SKM-1 (cell line): ENCODE measurements at regions not wholly inside any gene's neighbourhood (a gene's known extent, or its start where the extent isn't known, plus 50 kb on each side); places are given as distances from the start of the nearest gene placed in this dataset.

Source experiments
- DNase-seq: peaks from one replicate; lab custom pipeline; 2025; ENCODE audit not compliant: unreplicated experiment; lab: John Stamatoyannopoulos, UW

- no peak for DNase-seq
Observed at GRCh38 chrX:87727620-87728019, 210.0 kb downstream of the KLHL4 start.

DNA sequence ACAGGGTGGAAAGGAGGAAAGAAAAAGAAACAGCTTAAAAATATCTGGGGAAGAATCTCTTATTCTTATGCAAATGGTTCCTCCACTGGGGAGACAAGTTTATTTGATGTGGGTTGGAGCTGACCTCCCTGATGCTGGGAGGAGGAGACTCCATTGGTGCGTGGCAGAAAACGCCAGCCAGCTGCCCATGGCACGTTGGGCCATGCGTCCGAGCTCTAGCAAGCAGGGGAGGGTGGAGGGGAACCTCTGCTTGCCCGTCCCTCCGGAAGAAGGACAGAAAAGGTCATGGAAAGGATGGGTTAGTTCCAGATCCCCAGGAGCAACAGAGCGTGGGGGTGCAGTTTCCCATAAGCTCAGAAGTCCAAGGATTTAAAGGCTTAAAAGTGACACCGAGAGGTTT lies 210.4 kb downstream of the KLHL4 start:
- no peak for DNase-seq

DNA sequence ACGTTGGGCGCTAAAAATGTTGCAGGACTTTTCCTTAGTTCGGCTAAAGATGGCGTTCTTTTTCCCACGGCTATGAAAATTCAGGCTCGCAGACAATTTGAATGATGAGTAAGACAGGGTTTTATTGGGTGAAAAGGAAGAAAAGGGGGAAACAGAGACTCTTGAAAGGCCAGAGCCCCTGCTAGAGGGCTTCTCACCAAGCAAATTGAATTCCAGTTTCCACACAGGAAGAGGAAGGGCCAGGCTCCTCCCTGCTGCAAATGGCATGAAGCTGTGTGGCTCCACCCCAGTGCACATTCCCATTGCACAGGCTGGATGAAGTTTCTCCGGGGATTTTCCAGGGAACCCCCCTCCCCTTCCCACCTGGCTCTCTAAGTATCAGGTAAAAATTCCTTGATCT lies 210.9 kb downstream of the KLHL4 start:
- DNase-seq: no peak

- DNase-seq: no peak
Observed at GRCh38 chrX:87732133-87732532, 214.5 kb downstream of the KLHL4 start.

DNA sequence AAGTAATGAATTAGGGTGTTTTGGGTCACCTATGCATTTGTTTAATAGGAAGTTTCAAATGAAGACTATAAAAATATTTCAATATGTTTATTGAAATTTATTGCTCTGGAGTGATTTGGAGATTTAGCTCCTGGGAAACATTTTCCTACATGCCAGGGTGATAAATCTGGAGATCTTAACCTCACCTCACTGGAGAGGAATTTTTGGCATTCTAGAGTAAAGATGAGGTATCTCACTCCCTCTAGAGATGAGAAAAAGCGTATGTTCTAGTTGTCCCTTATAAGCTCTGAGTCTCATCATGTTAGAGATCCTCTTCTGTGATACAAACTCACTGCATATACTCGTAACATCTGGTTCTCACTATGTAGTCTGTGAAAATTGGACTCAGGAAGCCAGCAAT lies 219.0 kb downstream of the KLHL4 start:
- no peak for DNase-seq

DNA sequence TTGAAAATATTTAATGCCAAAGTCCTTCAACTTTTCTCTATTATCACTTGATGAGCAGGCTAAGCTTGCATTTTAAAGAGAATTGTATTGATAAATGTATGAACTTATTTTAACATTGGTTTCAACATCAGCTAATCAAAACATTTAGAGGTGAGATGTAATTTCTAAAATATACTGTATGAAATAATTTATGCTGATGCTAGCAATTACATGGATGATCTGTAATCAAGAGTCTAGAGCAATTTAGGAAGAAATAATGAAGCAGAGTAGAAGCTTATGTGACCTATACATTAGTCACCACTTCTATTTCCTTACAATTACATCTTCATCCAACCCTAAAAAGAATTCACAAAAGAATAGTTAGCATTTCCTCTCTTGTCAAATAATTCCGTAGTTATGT lies 226.8 kb downstream of the KLHL4 start:
- no peak for DNase-seq

- no peak for DNase-seq
Observed at GRCh38 chrX:87755493-87755892, 237.9 kb downstream of the KLHL4 start.

DNA sequence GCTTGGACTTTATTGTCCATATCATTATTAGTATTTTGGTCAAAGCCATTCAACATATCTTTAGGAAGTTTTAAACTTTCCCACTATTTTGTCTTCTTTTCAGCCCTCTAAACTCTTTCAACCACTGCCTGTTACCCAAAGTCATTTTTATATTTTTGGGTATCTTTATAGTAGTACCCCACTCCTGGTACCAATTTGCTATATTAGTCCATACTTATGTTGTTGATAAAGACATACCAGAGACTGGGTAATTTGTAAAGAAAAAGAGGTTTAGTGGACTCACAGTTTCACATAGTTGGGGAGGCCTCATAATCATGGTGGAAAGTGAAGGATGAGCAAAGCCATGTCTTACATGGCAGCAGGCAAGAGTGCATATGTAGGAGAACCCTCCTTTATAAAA lies 271.4 kb downstream of the KLHL4 start:
- DNase-seq: no peak

- DNase-seq: no peak
Observed at GRCh38 chrX:87798039-87798438, 280.4 kb downstream of the KLHL4 start.

DNA sequence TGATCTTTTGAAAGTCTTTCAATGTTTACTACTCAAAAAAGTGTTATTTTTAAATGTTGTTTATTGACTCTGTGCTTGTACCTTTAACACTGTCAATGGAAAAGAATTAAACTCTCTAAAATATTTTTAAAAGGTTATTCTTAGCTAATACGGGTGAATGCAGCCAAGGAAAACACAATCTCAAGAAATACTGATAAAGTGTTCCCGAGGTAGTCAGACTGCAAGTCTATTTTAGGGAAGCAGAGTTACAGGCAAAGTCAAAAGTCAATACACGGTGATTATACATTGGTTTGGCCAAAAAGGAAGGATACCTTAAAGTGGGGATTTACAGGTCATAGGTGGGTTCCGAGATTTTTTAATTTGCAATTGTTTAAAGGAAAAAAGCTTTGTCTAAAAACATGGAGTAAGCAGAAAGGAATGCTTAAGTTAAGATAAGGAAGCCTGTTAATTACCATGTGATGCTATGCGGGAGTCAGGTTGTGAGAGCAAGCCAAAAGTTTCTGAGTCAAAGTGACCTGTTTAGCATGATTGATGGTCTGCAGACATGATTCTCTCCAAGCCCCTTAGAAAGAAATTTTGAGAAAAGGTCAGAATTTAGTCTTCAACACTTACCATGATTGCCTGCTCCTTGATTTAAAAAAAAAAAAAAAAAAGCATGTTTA lies 288.4 kb downstream of the KLHL4 start:
- no peak for DNase-seq

- no peak for DNase-seq
Observed at GRCh38 chrX:87808576-87809243, 291.1 kb downstream of the KLHL4 start.

- no peak for DNase-seq
Observed at GRCh38 chrX:87813566-87813965, 296.0 kb downstream of the KLHL4 start.

- DNase-seq: no peak
Observed at GRCh38 chrX:87846956-87847355, 329.4 kb downstream of the KLHL4 start.

DNA sequence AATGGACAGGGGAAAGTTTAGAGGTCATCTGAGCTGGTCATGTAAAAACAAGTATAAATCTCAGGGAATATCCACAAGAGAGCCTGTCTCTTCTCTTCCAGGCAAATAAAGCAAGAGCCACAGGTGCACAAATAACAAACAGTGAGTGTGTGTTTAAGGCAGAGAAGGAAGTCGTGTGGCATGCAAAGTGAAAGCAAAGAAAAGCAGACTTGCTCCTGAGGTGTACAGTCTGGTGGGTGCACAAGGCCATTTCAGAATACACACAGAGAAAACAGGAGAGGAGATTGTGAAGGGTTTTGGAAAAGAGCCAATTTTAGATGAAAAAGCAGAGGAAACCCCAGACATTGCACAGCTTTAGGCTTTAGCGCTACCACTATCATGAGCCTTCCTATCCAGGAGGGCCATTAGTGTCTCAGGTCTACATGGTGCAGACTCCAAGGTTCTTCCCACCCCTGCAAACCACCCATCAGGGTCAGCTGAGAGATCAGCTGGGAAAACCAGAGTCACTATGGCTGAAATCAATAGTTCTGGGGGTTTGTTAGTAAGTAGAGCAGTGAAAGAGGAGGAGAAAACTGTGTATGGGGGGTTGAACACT lies 355.8 kb downstream of the KLHL4 start:
- no peak for DNase-seq

- DNase-seq: no peak
Observed at GRCh38 chrX:87874043-87874442, 356.4 kb downstream of the KLHL4 start.

DNA sequence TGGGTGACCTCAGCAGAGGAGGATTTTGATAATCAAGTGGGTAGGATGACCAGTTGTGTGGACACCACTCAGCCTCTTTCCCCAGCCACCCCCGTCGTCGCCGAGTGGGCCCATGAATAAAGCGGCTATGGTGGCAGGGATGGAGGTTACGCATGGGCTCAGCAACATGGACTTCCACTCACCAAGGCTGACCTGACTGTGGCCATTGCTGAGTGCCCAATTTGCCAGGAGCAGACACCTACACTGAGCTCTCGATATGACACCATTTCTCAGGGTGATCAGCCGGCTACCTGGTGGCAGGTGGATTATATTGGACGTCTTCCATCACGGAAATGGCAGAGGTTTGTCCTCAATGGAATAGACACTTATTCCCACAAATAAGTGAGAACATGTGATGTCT lies 361.3 kb downstream of the KLHL4 start:
- no peak for DNase-seq

- no peak for DNase-seq
Observed at GRCh38 chrX:87890437-87890836, 372.8 kb downstream of the KLHL4 start.

DNA sequence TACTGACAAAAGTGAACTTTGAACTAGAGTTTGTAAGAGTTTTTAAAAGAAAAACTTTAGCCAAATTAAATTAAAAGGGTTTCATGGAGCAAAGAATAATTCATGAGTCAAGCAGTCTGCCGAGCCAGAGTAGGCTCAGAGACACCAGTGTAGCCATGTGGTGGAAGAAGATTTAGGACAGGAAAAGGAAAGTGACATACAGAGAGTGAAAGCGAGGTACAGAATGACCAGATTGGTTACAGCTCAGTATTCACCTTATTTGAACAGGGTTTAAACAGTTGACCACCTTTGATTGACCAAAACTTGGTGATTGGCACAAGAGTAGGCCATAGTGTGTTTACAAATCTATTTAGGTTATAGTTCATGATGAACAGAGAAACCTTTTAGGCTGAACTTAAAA lies 377.8 kb downstream of the KLHL4 start:
- DNase-seq: no peak

GRCh38 chrX:87896057-87896456 lies 378.5 kb downstream of the KLHL4 start:
- DNase-seq: no peak

GRCh38 chrX:87900320-87900908 lies 382.8 kb downstream of the KLHL4 start:
- DNase-seq: no peak

DNA sequence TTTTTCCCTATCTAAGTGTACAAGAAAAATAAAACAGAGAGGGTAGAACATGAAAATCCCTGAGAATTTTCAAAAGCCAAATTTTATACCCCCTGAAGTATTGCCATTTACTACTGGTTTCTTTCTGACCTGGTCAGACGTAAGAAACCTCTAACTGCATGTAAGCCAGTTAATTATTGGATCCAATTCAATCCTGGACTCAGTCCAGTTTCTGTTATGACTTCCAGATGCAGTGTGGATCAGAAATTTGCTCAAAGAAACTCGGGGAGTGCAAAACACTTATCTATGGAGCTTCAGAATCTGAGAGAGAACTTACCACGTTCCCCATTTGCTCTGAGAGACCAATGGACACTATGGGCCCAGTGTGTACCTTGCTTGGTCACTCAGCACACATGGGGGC lies 383.5 kb downstream of the KLHL4 start:
- DNase-seq: no peak

DNA sequence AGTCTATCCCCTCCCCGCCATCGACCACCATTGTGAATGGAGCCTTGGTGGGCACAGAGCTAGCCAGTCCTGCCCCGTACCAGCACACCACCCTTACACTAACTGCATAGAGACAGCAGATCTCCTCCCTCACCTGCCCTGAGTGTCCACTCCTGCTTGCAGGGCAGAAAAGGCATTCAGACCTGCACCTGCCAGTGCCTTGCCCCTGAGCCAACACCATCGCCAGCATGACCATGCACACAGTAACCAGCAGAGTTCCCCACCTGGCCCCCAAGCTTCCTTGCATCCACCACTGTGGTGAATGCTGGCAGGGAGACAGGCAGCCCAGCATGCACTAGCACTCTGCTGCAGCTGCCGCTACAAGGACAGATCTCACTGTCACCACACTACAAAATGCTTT lies 397.1 kb downstream of the KLHL4 start:
- no peak for DNase-seq
